H9 (cell line): ENCODE measurements at regions not wholly inside any gene's neighbourhood (a gene's known extent, or its start where the extent isn't known, plus 50 kb on each side); places are given as distances from the start of the nearest gene placed in this dataset.

ENCODE experiments used
- DNase-seq: peaks from one replicate; pipeline ENCODE4 v3.0.0-alpha.2; 2017
- H2AFZ ChIP-seq: one replicate; pipeline ENCODE4 v1.6.1; 2013; ENCODE audit warnings: mild to moderate bottlenecking, low read length, control low read depth, moderate library complexity
- H2AK5ac ChIP-seq: 2 replicates; pipeline ENCODE4 v1.6.1; 2013; ENCODE audit warnings: low read length, control low read depth, mixed read lengths; ENCODE audit not compliant: insufficient read length
- H2BK120ac ChIP-seq: one replicate; pipeline ENCODE4 v1.6.1; 2013; ENCODE audit warnings: low read depth, mild to moderate bottlenecking, low read length, control low read depth, inconsistent platforms; ENCODE audit not compliant: poor library complexity, severe bottlenecking
- H2BK12ac ChIP-seq: 2 replicates; pipeline ENCODE4 v1.6.1; 2013; ENCODE audit warnings: low read length, control low read depth, mixed read lengths, low read depth; ENCODE audit not compliant: insufficient read length
- H2BK15ac ChIP-seq: 2 replicates; pipeline ENCODE4 v1.6.1; 2013; ENCODE audit warnings: low read depth, low read length, control low read depth
- H2BK20ac ChIP-seq: one replicate; pipeline ENCODE4 v1.6.1; 2013; ENCODE audit warnings: low read depth, mild to moderate bottlenecking, low read length, control low read depth, inconsistent platforms; ENCODE audit not compliant: poor library complexity, severe bottlenecking
- H2BK5ac ChIP-seq: 2 replicates; pipeline ENCODE4 v1.6.1; 2013; ENCODE audit warnings: low read length, control low read depth, mixed read lengths; ENCODE audit not compliant: insufficient read length
- H3K14ac ChIP-seq: 2 replicates; pipeline ENCODE4 v1.6.1; 2013; ENCODE audit warnings: low read length, control low read depth; ENCODE audit not compliant: insufficient read depth
- H3K18ac ChIP-seq: 2 replicates; pipeline ENCODE4 v1.6.1; 2013; ENCODE audit warnings: low read depth, mild to moderate bottlenecking, mixed read lengths, low read length, control low read depth; ENCODE audit not compliant: insufficient read length
- H3K23ac ChIP-seq: 2 replicates; pipeline ENCODE4 v1.6.1; 2013; ENCODE audit warnings: low read length, control low read depth, mixed read lengths, low read depth; ENCODE audit not compliant: insufficient read length
- H3K23me2 ChIP-seq: 2 replicates; pipeline ENCODE4 v1.6.1; 2013; ENCODE audit warnings: low read depth, mild to moderate bottlenecking, mixed read lengths, low read length, control low read depth; ENCODE audit not compliant: insufficient read length, poor library complexity, severe bottlenecking
- H3K27ac ChIP-seq: 2 replicates; pipeline ENCODE4 v1.5.1; 2013; ENCODE audit warnings: low read length, control low read depth, mixed read lengths, low read depth; ENCODE audit not compliant: insufficient read length
- H3K27me3 ChIP-seq: 2 replicates; pipeline ENCODE4 v1.6.1; 2013; ENCODE audit warnings: low read length, control low read depth, inconsistent platforms; ENCODE audit not compliant: insufficient read depth
- H3K4ac ChIP-seq: 2 replicates; pipeline ENCODE4 v1.6.1; 2013; ENCODE audit warnings: low read depth, mild to moderate bottlenecking, control low read depth, inconsistent platforms, low read length, moderate library complexity
- H3K4me1 ChIP-seq: 2 replicates; pipeline ENCODE4 v1.6.1; 2013; ENCODE audit warnings: low read length, control low read depth, inconsistent platforms; ENCODE audit not compliant: insufficient read depth
- H3K4me2 ChIP-seq: 2 replicates; pipeline ENCODE4 v1.6.1; 2013; ENCODE audit warnings: low read length, control low read depth, mixed read lengths; ENCODE audit not compliant: insufficient read length, insufficient read depth
- H3K56ac ChIP-seq: 2 replicates; pipeline ENCODE4 v1.6.1; 2013; ENCODE audit warnings: low read depth, mild to moderate bottlenecking, mixed read lengths, low read length, control low read depth; ENCODE audit not compliant: insufficient read length
- H3K79me1 ChIP-seq: 2 replicates; pipeline ENCODE4 v1.6.1; 2013; ENCODE audit warnings: low read depth, mild to moderate bottlenecking, moderate library complexity, low read length, control low read depth, inconsistent platforms; ENCODE audit not compliant: insufficient read depth, poor library complexity, severe bottlenecking
- H3K79me2 ChIP-seq: 2 replicates; pipeline ENCODE4 v1.6.1; 2013; ENCODE audit warnings: low read length, control low read depth, inconsistent platforms; ENCODE audit not compliant: insufficient read depth
- H3K9ac ChIP-seq: 2 replicates; pipeline ENCODE4 v1.6.1; 2013; ENCODE audit warnings: low read length, control low read depth, mixed read lengths; ENCODE audit not compliant: insufficient read length; ENCODE audit errors: extremely low read depth
- H3K9me3 ChIP-seq: one replicate; pipeline ENCODE4 v1.6.1; 2013; ENCODE audit warnings: low read depth, low read length, inconsistent platforms; ENCODE audit not compliant: control insufficient read depth
- H3T11ph ChIP-seq: one replicate; pipeline ENCODE4 v1.6.1; 2013; ENCODE audit warnings: mild to moderate bottlenecking, low read length, control low read depth, inconsistent platforms
- H4K20me1 ChIP-seq: one replicate; pipeline ENCODE4 v1.6.1; 2013; ENCODE audit not compliant: control insufficient read depth, insufficient read length, insufficient read depth
- H4K5ac ChIP-seq: 2 replicates; pipeline ENCODE4 v1.6.1; 2013; ENCODE audit warnings: low read depth, mild to moderate bottlenecking, mixed read lengths, low read length, control low read depth; ENCODE audit not compliant: insufficient read length
- H4K8ac ChIP-seq: replicated peaks from 2 replicates; pipeline ENCODE4 v1.6.1; 2013; ENCODE audit warnings: low read length, control low read depth, mixed read lengths, low read depth; ENCODE audit not compliant: insufficient read length
- H4K91ac ChIP-seq: 2 replicates; pipeline ENCODE4 v1.6.1; 2013; ENCODE audit warnings: low read depth, mild to moderate bottlenecking, moderate library complexity, mixed read lengths, low read length, control low read depth; ENCODE audit not compliant: insufficient read length
- H3K27ac Mint-ChIP-seq, 3 experiments: 2 replicates in 2 of 3; 3 replicates in 1 of 3; pipeline ENCODE4 v1.8.0; 2020 to 2021; ENCODE audit warnings: mixed read lengths in 3 of 3, mild to moderate bottlenecking in 1 of 3, moderate library complexity in 1 of 3
- H3K27me3 Mint-ChIP-seq: 2 replicates; pipeline ENCODE4 v1.8.0; 2021; ENCODE audit warnings: low read depth, mild to moderate bottlenecking, moderate library complexity, mixed read lengths
- H3K36me3 Mint-ChIP-seq, 3 experiments: 2 replicates in 2 of 3; 3 replicates in 1 of 3; pipeline ENCODE4 v1.8.0; 2020 to 2021; ENCODE audit warnings: low read depth in 3 of 3, mixed read lengths in 3 of 3; ENCODE audit not compliant: insufficient read depth in 1 of 3
- H3K4me1 Mint-ChIP-seq, 2 experiments: 2 replicates each; pipeline ENCODE4 v1.8.0; 2020; ENCODE audit warnings: mixed read lengths in 2 of 2
- H3K4me3 Mint-ChIP-seq, 2 experiments: 2 replicates in 1 of 2; 3 replicates in 1 of 2; pipeline ENCODE4 v1.8.0; 2020 to 2021; ENCODE audit warnings: mild to moderate bottlenecking in 2 of 2, mixed read lengths in 2 of 2, moderate library complexity in 1 of 2
- H3K9me3 Mint-ChIP-seq, 2 experiments: 2 replicates in 1 of 2; 3 replicates in 1 of 2; pipeline ENCODE4 v1.8.0; 2020; ENCODE audit warnings: mild to moderate bottlenecking in 2 of 2, mixed read lengths in 2 of 2, moderate library complexity in 1 of 2
- WGBS: extraction: QIAGEN DNeasy Blood & Tissue Kit; methylation state at CpG from one replicate; pipeline ENCODE4 v1.1.7; 2013; ENCODE audit warnings: missing lambda C conversion rate, low lambda C conversion rate, mixed read lengths; ENCODE audit not compliant: insufficient read length; ENCODE audit errors: extremely low coverage; 5-methylcytosine and 5-hydroxymethylcytosine counted together
- TF ChIP-seq, protein P1 (sequence below): fragments of 200-600 bp; sonication (generic); conservative IDR thresholded peaks from 3 replicates; pipeline ENCODE4 v1.8.0; 2021; ENCODE audit warnings: antibody characterized with exemption, mild to moderate bottlenecking

DNA sequence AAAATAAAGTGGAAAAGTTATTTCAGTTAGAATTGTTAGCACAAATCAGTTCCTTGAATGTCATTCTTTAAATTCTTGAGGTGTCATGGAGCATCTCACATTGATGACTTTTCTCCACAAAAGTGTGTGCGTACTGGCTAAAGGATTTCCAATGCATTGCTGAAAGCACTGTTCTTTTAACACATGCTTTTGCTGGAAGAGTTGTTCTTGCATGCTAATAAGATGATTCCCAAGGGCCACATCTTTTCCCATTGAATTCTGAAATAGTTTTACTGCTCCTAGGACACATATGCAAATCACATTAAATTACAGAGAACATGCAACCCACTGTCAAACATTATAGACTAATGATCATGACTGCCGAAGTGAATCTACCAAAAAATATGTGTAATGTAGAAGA lies 516.3 kb upstream of the CADM2 start:
- no peak overlapping the region for H3K23ac ChIP-seq
- H2BK20ac ChIP-seq: no peak overlapping the region
- Mint-ChIP-seq H3K36me3 (no peaks in the 10 kb centered on the region), H3K27me3 (no peaks in the 10 kb centered on the region), H3K9me3 (no peaks in the 10 kb centered on the region), H3K27ac (no peak overlapping the region), H3K4me3 (no peak overlapping the region), H3K4me1 (no peaks in the 10 kb centered on the region)
- no peak overlapping the region for H2BK15ac ChIP-seq
- no peaks in the 10 kb centered on the region for H3K79me2 ChIP-seq
- H4K8ac ChIP-seq: no peak overlapping the region
- H2AFZ ChIP-seq: no peak overlapping the region
- H2AK5ac ChIP-seq: no peak overlapping the region
- no peak overlapping the region for H3K18ac ChIP-seq
- H3K4me2 ChIP-seq: no peak overlapping the region
- no peaks in the 10 kb centered on the region for H3K79me1 ChIP-seq
- H3K14ac ChIP-seq: no peak overlapping the region
- WGBS: no CpG with 5 or more reads among the region's 2 CpGs
- no peaks in the 10 kb centered on the region for H3K4me1 ChIP-seq
- no peak overlapping the region for H2BK5ac ChIP-seq
- H3K9me3 ChIP-seq: no peaks in the 10 kb centered on the region
- no peak overlapping the region for H3K9ac ChIP-seq
- no peak overlapping the region for H2BK120ac ChIP-seq
- no peak overlapping the region for H4K5ac ChIP-seq
- TF ChIP-seq, protein P1, sequence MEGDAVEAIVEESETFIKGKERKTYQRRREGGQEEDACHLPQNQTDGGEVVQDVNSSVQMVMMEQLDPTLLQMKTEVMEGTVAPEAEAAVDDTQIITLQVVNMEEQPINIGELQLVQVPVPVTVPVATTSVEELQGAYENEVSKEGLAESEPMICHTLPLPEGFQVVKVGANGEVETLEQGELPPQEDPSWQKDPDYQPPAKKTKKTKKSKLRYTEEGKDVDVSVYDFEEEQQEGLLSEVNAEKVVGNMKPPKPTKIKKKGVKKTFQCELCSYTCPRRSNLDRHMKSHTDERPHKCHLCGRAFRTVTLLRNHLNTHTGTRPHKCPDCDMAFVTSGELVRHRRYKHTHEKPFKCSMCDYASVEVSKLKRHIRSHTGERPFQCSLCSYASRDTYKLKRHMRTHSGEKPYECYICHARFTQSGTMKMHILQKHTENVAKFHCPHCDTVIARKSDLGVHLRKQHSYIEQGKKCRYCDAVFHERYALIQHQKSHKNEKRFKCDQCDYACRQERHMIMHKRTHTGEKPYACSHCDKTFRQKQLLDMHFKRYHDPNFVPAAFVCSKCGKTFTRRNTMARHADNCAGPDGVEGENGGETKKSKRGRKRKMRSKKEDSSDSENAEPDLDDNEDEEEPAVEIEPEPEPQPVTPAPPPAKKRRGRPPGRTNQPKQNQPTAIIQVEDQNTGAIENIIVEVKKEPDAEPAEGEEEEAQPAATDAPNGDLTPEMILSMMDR: no peak
- H3K56ac ChIP-seq: no peak overlapping the region
- H3T11ph ChIP-seq: no peak overlapping the region
- no peak overlapping the region for H4K91ac ChIP-seq
- H2BK12ac ChIP-seq: no peak overlapping the region
- H3K27me3 ChIP-seq: no peaks in the 10 kb centered on the region
- no peaks in the 10 kb centered on the region for H4K20me1 ChIP-seq
- no peak overlapping the region for H3K27ac ChIP-seq
- no peak for DNase-seq
- H3K23me2 ChIP-seq: no peaks in the 10 kb centered on the region
- no peak overlapping the region for H3K4ac ChIP-seq
